ENCODE measurements at regions not wholly inside any gene's neighbourhood (a gene's known extent, or its start where the extent isn't known, plus 50 kb on each side); places are given as distances from the start of the nearest gene placed in this dataset.
"Not testable (repeated sequence)": the region's sequence is repeated elsewhere in the genome, so short reads cannot be mapped to it uniquely, and the experiment has no call there.

DNA sequence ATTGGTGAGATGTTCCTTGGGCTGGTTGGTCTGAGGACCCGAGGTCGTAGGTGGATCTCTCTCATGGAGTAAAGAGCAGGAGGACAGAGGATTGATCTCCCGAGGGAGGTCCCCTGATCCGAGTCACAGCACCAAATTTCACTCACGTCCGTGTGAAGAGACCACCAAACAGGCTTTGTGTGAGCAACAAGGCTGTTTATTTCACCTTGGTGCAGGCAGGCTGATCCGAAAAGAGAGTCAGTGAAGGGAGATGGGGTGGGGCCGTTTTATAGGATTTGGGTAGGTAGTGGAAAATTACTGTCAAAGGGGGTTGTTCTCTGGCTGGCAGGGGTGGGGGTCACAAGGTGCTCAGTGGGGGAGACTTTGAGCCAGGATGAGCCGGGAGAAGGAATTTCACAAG is 97.5 kb upstream of the SLC25A48 start:
- not testable (repeated sequence) for TF ChIP-seq ZNF274 (IDR thresholded peaks at IDR 0.05; ENCODE audit: low read depth, low read length); YY1 (IDR thresholded peaks at IDR 0.05; ENCODE audit: insufficient read depth, insufficient read length)

All from NT2/D1 (cell line).